ENCODE measurements at regions not wholly inside any gene's neighbourhood (a gene's known extent, or its start where the extent isn't known, plus 50 kb on each side); places are given as distances from the start of the nearest gene placed in this dataset.

DNA sequence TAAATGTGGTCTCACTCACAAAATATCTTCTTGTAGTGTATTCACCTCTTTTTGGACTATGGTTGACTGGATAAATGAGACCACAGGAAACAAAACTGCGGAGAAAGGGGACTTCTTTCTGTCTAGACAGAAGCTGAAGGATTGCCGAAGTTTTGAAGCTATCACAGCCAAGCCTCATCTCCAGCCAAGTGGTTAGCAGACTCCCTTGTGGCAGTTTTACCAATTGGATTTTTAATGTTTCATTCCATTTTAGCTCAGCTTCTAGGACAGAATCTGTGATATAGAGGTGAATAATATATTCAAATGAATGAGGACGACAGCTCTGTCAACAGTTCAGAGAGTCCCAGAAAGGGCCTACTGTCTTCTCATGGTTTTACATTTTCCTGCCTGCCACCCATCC is 215.7 kb upstream of the ZNF608 start:
- TF ChIP-seq, protein P1, sequence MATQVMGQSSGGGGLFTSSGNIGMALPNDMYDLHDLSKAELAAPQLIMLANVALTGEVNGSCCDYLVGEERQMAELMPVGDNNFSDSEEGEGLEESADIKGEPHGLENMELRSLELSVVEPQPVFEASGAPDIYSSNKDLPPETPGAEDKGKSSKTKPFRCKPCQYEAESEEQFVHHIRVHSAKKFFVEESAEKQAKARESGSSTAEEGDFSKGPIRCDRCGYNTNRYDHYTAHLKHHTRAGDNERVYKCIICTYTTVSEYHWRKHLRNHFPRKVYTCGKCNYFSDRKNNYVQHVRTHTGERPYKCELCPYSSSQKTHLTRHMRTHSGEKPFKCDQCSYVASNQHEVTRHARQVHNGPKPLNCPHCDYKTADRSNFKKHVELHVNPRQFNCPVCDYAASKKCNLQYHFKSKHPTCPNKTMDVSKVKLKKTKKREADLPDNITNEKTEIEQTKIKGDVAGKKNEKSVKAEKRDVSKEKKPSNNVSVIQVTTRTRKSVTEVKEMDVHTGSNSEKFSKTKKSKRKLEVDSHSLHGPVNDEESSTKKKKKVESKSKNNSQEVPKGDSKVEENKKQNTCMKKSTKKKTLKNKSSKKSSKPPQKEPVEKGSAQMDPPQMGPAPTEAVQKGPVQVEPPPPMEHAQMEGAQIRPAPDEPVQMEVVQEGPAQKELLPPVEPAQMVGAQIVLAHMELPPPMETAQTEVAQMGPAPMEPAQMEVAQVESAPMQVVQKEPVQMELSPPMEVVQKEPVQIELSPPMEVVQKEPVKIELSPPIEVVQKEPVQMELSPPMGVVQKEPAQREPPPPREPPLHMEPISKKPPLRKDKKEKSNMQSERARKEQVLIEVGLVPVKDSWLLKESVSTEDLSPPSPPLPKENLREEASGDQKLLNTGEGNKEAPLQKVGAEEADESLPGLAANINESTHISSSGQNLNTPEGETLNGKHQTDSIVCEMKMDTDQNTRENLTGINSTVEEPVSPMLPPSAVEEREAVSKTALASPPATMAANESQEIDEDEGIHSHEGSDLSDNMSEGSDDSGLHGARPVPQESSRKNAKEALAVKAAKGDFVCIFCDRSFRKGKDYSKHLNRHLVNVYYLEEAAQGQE (IDR thresholded peaks at IDR 0.05): no peak
- TF ChIP-seq CTCF (IDR thresholded peaks at IDR 0.05; ENCODE audit: low read depth, low read length, missing input control) (no peak), EGR1 (IDR thresholded peaks at IDR 0.05; ENCODE audit: low read depth in 2 of 2) (no peak), SP1 (IDR thresholded peaks at IDR 0.05) (no peak), FOXA1 (IDR thresholded peaks at IDR 0.05) (no peak), RAD21 (IDR thresholded peaks at IDR 0.05) (no peak), GABPA (IDR thresholded peaks at IDR 0.05 in 1 of 2, conservative IDR thresholded peaks at IDR 0.05 in 1 of 2) (no peak), YY1 (IDR thresholded peaks at IDR 0.05) (no peak), TAF1 (conservative IDR thresholded peaks at IDR 0.05) (no peak), RXRA (IDR thresholded peaks at IDR 0.05) (no peak)
- TF ChIP-seq, protein P2, sequence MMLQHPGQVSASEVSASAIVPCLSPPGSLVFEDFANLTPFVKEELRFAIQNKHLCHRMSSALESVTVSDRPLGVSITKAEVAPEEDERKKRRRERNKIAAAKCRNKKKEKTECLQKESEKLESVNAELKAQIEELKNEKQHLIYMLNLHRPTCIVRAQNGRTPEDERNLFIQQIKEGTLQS (IDR thresholded peaks at IDR 0.05): no peak

Measured in liver (tissue), 3 donors.